ENCODE measurements at regions not wholly inside any gene's neighbourhood (a gene's known extent, or its start where the extent isn't known, plus 50 kb on each side); places are given as distances from the start of the nearest gene placed in this dataset.
"Not testable (repeated sequence)": the region's sequence is repeated elsewhere in the genome, so short reads cannot be mapped to it uniquely, and the experiment has no call there.

GRCh38 chr12:103011974-103012763, 54.7 kb downstream of the ASCL1 start:
- H3K36me3 ChIP-seq (ENCODE audit: insufficient read depth, insufficient read length, low read length) = no peaks in the 10 kb centered on the region
- no peak for TF ChIP-seq YY1 (IDR thresholded peaks at IDR 0.05; ENCODE audit: insufficient read depth, insufficient read length)
- TF ChIP-seq SUZ12 (IDR thresholded peaks at IDR 0.05; ENCODE audit: extremely low read depth, insufficient read depth, insufficient read length) = no peak
- TF ChIP-seq ZNF274 (IDR thresholded peaks at IDR 0.05; ENCODE audit: low read depth, low read length) = no peak
- DNase-seq (ENCODE audit: low read depth, low spot score) = no peak
- no peak overlapping the region for H3K9ac ChIP-seq (ENCODE audit: insufficient read length, low read depth)
- no peaks in the 10 kb centered on the region for H3K4me1 ChIP-seq (ENCODE audit: insufficient read depth, insufficient read length)
- H3K4me3 ChIP-seq (ENCODE audit: insufficient read length, low read depth) = no peak overlapping the region
- H3K27me3 ChIP-seq (ENCODE audit: insufficient read depth, insufficient read length) = no peaks in the 10 kb centered on the region
- H3K9me3 ChIP-seq (ENCODE audit: insufficient read depth, low read length) = no peaks in the 10 kb centered on the region

GRCh38 chr12:103012884-103013283, 55.4 kb downstream of the ASCL1 start:
- H3K9ac ChIP-seq (ENCODE audit: insufficient read length, low read depth) = no peak overlapping the region
- H3K4me1 ChIP-seq (ENCODE audit: insufficient read depth, insufficient read length) = no peaks in the 10 kb centered on the region
- H3K27me3 ChIP-seq (ENCODE audit: insufficient read depth, insufficient read length) = no peaks in the 10 kb centered on the region
- DNase-seq (ENCODE audit: low read depth, low spot score) = peak; percentile 69
- H3K36me3 ChIP-seq (ENCODE audit: insufficient read depth, insufficient read length, low read length) = no peaks in the 10 kb centered on the region
- no peak for TF ChIP-seq SUZ12 (IDR thresholded peaks at IDR 0.05; ENCODE audit: extremely low read depth, insufficient read depth, insufficient read length)
- no peak for TF ChIP-seq ZNF274 (IDR thresholded peaks at IDR 0.05; ENCODE audit: low read depth, low read length)
- no peak for TF ChIP-seq YY1 (IDR thresholded peaks at IDR 0.05; ENCODE audit: insufficient read depth, insufficient read length)
- H3K4me3 ChIP-seq (ENCODE audit: insufficient read length, low read depth) = no peak overlapping the region
- H3K9me3 ChIP-seq (ENCODE audit: insufficient read depth, low read length) = no peaks in the 10 kb centered on the region

DNA sequence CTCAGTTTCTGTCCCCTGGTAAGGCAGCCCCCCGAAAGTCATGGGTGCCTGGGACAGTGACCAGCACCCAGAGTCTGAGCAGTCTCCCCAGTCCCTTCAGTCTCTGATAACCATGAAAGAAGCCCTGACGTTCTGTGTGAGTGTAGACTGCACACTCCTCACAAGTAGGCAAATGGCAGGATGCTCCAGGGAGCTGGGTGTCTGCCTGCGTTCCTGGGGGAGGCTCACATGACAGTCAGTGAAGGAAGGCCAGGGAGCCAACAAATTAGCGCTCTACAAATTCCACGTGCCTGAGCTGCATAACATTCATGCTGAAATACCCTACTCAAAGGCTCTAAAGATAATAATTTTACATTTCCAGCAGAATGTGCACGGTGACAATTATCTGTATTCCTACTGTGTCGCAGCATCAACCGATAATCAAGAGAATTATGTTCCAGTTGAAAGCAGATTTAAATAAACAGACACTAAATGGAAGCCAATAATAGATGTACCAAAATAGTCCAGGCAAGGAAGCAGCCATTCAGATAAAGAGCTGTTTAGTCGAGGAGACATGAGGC, 56.3 kb downstream of the ASCL1 start:
- TF ChIP-seq YY1 (IDR thresholded peaks at IDR 0.05; ENCODE audit: insufficient read depth, insufficient read length) (no peak), ZNF274 (IDR thresholded peaks at IDR 0.05; ENCODE audit: low read depth, low read length) (no peak), SUZ12 (IDR thresholded peaks at IDR 0.05; ENCODE audit: extremely low read depth, insufficient read depth, insufficient read length) (no peak)
- H3K9ac ChIP-seq (ENCODE audit: insufficient read length, low read depth) = no peak overlapping the region
- H3K4me3 ChIP-seq (ENCODE audit: insufficient read length, low read depth) = no peak overlapping the region

DNA sequence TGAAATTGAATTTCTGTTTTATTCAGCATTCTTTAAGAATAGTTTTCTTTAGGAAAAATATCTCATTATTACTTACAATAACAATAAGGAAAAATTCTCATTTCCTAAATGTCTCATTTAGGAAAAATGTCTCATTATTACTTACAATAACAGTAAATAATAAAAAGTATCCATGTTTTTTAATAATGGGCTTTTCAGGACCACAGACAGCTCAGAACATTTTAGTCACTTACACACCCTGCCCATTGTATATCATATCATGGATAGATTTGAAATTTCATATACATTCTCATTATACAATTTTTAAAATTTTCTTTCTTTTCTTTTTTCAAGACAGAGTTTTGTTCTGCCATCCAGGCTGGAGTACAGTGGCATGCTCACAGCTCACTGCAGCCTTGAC, 58.9 kb downstream of the ASCL1 start:
- no peak overlapping the region for H3K4me3 ChIP-seq (ENCODE audit: insufficient read length, low read depth)
- no peak overlapping the region for H3K9ac ChIP-seq (ENCODE audit: insufficient read length, low read depth)
- TF ChIP-seq SUZ12 (IDR thresholded peaks at IDR 0.05; ENCODE audit: extremely low read depth, insufficient read depth, insufficient read length) = no peak
- no peak for TF ChIP-seq YY1 (IDR thresholded peaks at IDR 0.05; ENCODE audit: insufficient read depth, insufficient read length)
- TF ChIP-seq ZNF274 (IDR thresholded peaks at IDR 0.05; ENCODE audit: low read depth, low read length) = no peak
- DNase-seq (ENCODE audit: low read depth, low spot score) = no peak
- H3K27me3 ChIP-seq (ENCODE audit: insufficient read depth, insufficient read length) = no peaks in the 10 kb centered on the region
- H3K36me3 ChIP-seq (ENCODE audit: insufficient read depth, insufficient read length, low read length) = no peaks in the 10 kb centered on the region
- H3K4me1 ChIP-seq (ENCODE audit: insufficient read depth, insufficient read length) = no peaks in the 10 kb centered on the region
- H3K9me3 ChIP-seq (ENCODE audit: insufficient read depth, low read length) = no peaks in the 10 kb centered on the region

More for the DNA sequence above, 56.3 kb downstream of the ASCL1 start:
- no peaks in the 10 kb centered on the region for H3K27me3 ChIP-seq (ENCODE audit: insufficient read depth, insufficient read length)
- H3K9me3 ChIP-seq (ENCODE audit: insufficient read depth, low read length) = no peaks in the 10 kb centered on the region
- H3K36me3 ChIP-seq (ENCODE audit: insufficient read depth, insufficient read length, low read length) = no peaks in the 10 kb centered on the region
- DNase-seq (ENCODE audit: low read depth, low spot score) = no peak
- no peaks in the 10 kb centered on the region for H3K4me1 ChIP-seq (ENCODE audit: insufficient read depth, insufficient read length)

- Histone ChIP-seq H3K36me3 (ENCODE audit: insufficient read depth, insufficient read length, low read length) (no peaks in the 10 kb centered on the region), H3K27me3 (ENCODE audit: insufficient read depth, insufficient read length) (no peaks in the 10 kb centered on the region), H3K9me3 (ENCODE audit: insufficient read depth, low read length) (no peaks in the 10 kb centered on the region), H3K4me1 (ENCODE audit: insufficient read depth, insufficient read length) (no peaks in the 10 kb centered on the region), H3K9ac (ENCODE audit: insufficient read length, low read depth) (no peak overlapping the region), H3K4me3 (ENCODE audit: insufficient read length, low read depth) (no peak overlapping the region)
- TF ChIP-seq YY1 (IDR thresholded peaks at IDR 0.05; ENCODE audit: insufficient read depth, insufficient read length) (no peak), ZNF274 (IDR thresholded peaks at IDR 0.05; ENCODE audit: low read depth, low read length) (no peak), SUZ12 (IDR thresholded peaks at IDR 0.05; ENCODE audit: extremely low read depth, insufficient read depth, insufficient read length) (no peak)
- no peak for DNase-seq (ENCODE audit: low read depth, low spot score)
These were observed 63.4 kb downstream of the ASCL1 start for GRCh38 chr12:103020839-103021238.

GRCh38 chr12:103021538-103022218, 64.2 kb downstream of the ASCL1 start:
- Histone ChIP-seq H3K9me3 (ENCODE audit: insufficient read depth, low read length) (no peaks in the 10 kb centered on the region), H3K4me3 (ENCODE audit: insufficient read length, low read depth) (no peak overlapping the region), H3K9ac (ENCODE audit: insufficient read length, low read depth) (no peak overlapping the region), H3K27me3 (ENCODE audit: insufficient read depth, insufficient read length) (no peaks in the 10 kb centered on the region), H3K36me3 (ENCODE audit: insufficient read depth, insufficient read length, low read length) (no peaks in the 10 kb centered on the region), H3K4me1 (ENCODE audit: insufficient read depth, insufficient read length) (no peaks in the 10 kb centered on the region)
- no peak for DNase-seq (ENCODE audit: low read depth, low spot score)
- TF ChIP-seq YY1 (IDR thresholded peaks at IDR 0.05; ENCODE audit: insufficient read depth, insufficient read length) (no peak), ZNF274 (IDR thresholded peaks at IDR 0.05; ENCODE audit: low read depth, low read length) (no peak), SUZ12 (IDR thresholded peaks at IDR 0.05; ENCODE audit: extremely low read depth, insufficient read depth, insufficient read length) (no peak)

- DNase-seq (ENCODE audit: low read depth, low spot score) = no peak
- no peak for TF ChIP-seq SUZ12 (IDR thresholded peaks at IDR 0.05; ENCODE audit: extremely low read depth, insufficient read depth, insufficient read length)
- no peak for TF ChIP-seq ZNF274 (IDR thresholded peaks at IDR 0.05; ENCODE audit: low read depth, low read length)
- TF ChIP-seq YY1 (IDR thresholded peaks at IDR 0.05; ENCODE audit: insufficient read depth, insufficient read length) = no peak
- Histone ChIP-seq H3K4me1 (ENCODE audit: insufficient read depth, insufficient read length) (no peaks in the 10 kb centered on the region), H3K4me3 (ENCODE audit: insufficient read length, low read depth) (no peak overlapping the region), H3K27me3 (ENCODE audit: insufficient read depth, insufficient read length) (no peaks in the 10 kb centered on the region), H3K9me3 (ENCODE audit: insufficient read depth, low read length) (no peaks in the 10 kb centered on the region), H3K36me3 (ENCODE audit: insufficient read depth, insufficient read length, low read length) (no peaks in the 10 kb centered on the region), H3K9ac (ENCODE audit: insufficient read length, low read depth) (no peak overlapping the region)
These were observed 67.2 kb downstream of the ASCL1 start for GRCh38 chr12:103024650-103025049.

DNA sequence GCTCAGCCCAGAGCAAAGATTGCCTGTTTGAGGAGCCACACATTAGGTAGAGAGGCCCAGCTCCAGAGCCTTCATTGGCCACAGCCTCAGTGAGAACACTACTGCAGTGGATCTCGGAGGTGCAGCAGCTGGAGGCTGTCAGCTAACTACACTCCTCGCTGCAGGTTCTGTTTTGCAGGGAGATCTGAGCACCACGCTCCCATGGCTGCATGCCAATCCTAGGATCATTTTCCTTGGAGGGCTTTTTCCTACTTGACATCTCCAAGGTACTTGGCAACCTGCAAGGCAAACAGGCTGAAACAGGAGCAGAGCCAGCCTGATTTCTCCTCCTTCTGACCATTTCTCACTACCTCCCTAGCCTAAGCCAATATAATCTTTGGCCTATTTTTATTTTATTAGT, 69.2 kb downstream of the ASCL1 start:
- H3K4me3 ChIP-seq (ENCODE audit: insufficient read length, low read depth); H3K36me3 ChIP-seq (ENCODE audit: insufficient read depth, insufficient read length, low read length); H3K9ac ChIP-seq (ENCODE audit: insufficient read length, low read depth); H3K9me3 ChIP-seq (ENCODE audit: insufficient read depth, low read length); H3K27me3 ChIP-seq (ENCODE audit: insufficient read depth, insufficient read length); DNase-seq (ENCODE audit: low read depth, low spot score); H3K4me1 ChIP-seq (ENCODE audit: insufficient read depth, insufficient read length): not testable (repeated sequence)

Data from NT2/D1 (cell line).